GM12875 (cell line): ENCODE measurements at regions not wholly inside any gene's neighbourhood (a gene's known extent, or its start where the extent isn't known, plus 50 kb on each side); places are given as distances from the start of the nearest gene placed in this dataset.

Source experiments
- H3K4me3 ChIP-seq: one replicate; pipeline ENCODE4 v1.5.1; 2011; ENCODE audit warnings: low read depth, low read length, control low read depth
- TF ChIP-seq, protein P1 (sequence below): IDR thresholded peaks from 2 replicates; pipeline ENCODE4 v1.5.1; 2011; ENCODE audit warnings: low read depth, mild to moderate bottlenecking, control low read depth, inconsistent platforms, low read length, moderate library complexity, borderline replicate concordance; ENCODE audit not compliant: insufficient read depth

DNA sequence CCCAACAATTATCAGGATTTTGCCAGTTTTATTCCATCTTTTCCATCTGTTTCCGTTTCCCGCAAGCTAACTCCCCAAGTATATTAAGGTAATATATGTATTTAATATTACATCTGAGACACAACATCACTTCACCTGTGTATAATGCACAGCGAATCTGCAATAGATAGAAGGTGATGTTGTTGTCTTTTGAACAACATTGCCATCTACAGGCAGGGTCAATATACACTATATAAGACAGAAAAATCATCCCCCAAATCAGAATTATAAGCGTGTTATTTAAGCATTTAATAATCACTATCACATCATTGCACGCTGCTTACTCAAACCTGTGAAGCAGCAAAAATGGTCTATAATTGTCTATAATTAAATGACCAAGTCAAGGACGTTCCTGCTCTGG, 1115.5 kb downstream of the NLGN4X start:
- TF ChIP-seq, protein P1, sequence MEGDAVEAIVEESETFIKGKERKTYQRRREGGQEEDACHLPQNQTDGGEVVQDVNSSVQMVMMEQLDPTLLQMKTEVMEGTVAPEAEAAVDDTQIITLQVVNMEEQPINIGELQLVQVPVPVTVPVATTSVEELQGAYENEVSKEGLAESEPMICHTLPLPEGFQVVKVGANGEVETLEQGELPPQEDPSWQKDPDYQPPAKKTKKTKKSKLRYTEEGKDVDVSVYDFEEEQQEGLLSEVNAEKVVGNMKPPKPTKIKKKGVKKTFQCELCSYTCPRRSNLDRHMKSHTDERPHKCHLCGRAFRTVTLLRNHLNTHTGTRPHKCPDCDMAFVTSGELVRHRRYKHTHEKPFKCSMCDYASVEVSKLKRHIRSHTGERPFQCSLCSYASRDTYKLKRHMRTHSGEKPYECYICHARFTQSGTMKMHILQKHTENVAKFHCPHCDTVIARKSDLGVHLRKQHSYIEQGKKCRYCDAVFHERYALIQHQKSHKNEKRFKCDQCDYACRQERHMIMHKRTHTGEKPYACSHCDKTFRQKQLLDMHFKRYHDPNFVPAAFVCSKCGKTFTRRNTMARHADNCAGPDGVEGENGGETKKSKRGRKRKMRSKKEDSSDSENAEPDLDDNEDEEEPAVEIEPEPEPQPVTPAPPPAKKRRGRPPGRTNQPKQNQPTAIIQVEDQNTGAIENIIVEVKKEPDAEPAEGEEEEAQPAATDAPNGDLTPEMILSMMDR, result no peak
- no peak overlapping the region for H3K4me3 ChIP-seq

DNA sequence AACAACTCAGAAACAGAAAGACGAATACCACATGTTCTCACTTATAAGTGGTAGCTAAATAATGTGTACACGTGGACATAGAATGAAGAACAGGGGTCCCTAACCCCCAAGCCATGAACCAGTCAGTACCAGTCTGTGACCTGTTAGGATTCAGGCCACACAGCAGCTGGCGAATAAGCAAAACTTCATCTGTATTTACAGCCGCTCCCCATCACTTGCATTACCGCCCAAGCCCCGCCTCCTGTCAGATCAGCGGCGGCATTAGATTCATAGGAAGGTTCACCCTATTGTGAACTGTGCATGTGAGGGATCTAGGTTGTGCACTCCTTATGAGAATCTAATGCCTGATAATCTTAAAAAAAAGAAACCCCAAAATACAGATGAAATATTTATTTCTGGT, 1128.7 kb downstream of the NLGN4X start:
- no peak overlapping the region for H3K4me3 ChIP-seq
- TF ChIP-seq, protein P1, result no peak

GRCh38 chrX:5086388-5086787, 1142.3 kb downstream of the NLGN4X start:
- TF ChIP-seq, protein P1, result no peak
- H3K4me3 ChIP-seq, result no peak overlapping the region

DNA sequence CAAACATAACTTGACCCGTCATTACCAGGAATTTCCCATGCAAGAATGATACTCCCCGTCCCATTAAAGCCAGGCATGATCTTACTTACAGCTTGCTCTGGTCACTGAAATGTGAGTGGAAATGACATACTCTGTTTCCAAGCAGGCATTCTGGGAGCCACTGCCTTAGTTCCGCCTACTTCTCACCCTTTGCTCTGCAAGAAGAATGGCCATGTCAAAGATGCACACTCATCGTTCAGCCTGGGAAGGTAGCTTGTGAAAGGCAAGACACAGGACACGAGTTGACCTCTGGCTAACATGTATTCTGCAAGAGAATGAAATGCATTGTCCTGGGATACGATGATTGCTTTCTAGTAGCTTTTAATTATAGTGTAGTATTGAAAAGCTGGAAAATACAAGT, 1144.4 kb downstream of the NLGN4X start:
- no peak overlapping the region for H3K4me3 ChIP-seq
- TF ChIP-seq, protein P1, result no peak

- H3K4me3 ChIP-seq, result no peak overlapping the region
- TF ChIP-seq, protein P1, result no peak
These were observed 1146.0 kb downstream of the NLGN4X start for GRCh38 chrX:5082705-5083104.

DNA sequence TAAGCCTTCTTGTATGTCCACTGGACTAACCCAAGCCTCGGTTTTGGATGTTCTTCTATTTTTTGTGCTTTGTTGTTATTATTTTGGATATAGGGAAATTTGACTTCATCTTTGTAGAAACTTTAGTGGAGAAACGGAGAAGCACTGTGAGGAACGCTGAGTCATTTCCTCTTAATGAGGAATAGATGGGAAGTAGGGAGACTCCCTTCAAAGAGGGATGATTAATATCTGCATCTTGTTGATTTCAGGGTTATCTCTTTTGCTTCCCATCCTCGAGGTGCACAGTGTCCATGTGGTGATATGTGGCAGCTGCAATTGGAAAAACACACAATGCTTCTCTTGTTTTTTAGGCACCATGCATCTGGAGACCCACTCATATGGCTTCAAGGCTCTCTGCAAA, 1147.9 kb downstream of the NLGN4X start:
- TF ChIP-seq, protein P1, result no peak
- H3K4me3 ChIP-seq, result no peak overlapping the region

DNA sequence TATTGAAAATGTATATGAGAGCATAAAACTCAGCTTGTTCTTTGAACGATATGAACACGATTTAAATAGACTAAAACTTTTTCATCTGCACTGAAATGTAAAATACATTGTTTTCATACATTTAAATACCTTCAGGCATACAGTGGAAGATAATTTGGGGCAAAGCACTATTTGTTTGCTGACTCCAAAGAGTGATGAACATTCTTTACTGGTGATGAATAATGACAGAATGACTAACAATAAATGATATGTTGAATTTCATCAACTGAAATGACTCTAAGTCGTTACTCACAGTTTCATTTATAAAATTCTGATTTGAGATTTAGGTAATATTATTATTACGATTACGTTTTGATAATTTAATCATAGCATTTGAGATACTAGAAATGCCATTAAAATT, 1160.1 kb downstream of the NLGN4X start:
- TF ChIP-seq, protein P1, result no peak
- no peak overlapping the region for H3K4me3 ChIP-seq
